ENCODE measurements at regions not wholly inside any gene's neighbourhood (a gene's known extent, or its start where the extent isn't known, plus 50 kb on each side); places are given as distances from the start of the nearest gene placed in this dataset.

GRCh38 chr14:28953973-28954372 lies 187.4 kb downstream of the FOXG1 start:
- Mint-ChIP-seq H3K27me3 (no peaks in the 10 kb centered on the region), H3K4me3 (no peak overlapping the region), H3K9me3 (ENCODE audit: insufficient read depth) (peaks cover 3% of the 10 kb centered on the region), H3K27ac (no peak overlapping the region), H3K4me1 (no peaks in the 10 kb centered on the region)
- Histone ChIP-seq H3K79me2 (ENCODE audit: control insufficient read depth, insufficient read depth, low read length) (no peaks in the 10 kb centered on the region), H3K27ac (ENCODE audit: low read length in 2 of 2) (no peak overlapping the region), H3K9ac (ENCODE audit: low read length) (no peak overlapping the region), H3K36me3 (replicated peaks in 1 of 2; ENCODE audit: control extremely low read depth in 1 of 2, control insufficient read depth in 1 of 2, extremely low read depth in 1 of 2, insufficient read depth in 2 of 2, low read length in 1 of 2) (no peaks in the 10 kb centered on the region), H3K4me2 (replicated peaks; ENCODE audit: low read depth, low read length, poor library complexity, severe bottlenecking) (no peak overlapping the region), H3K4me3 (ENCODE audit: control extremely low read depth in 1 of 5, extremely low read depth in 1 of 5, insufficient read depth in 1 of 5, low read depth in 2 of 5, low read length in 4 of 5) (no peak overlapping the region), H3K27me3 (replicated peaks in 1 of 4; ENCODE audit: control extremely low read depth in 1 of 4, control insufficient read depth in 3 of 4, insufficient read depth in 4 of 4, low read length in 3 of 4) (no peaks in the 10 kb centered on the region), H3K9me3 (ENCODE audit: control extremely low read depth in 1 of 3, control insufficient read depth in 2 of 3, insufficient read depth in 1 of 3, low read length in 2 of 3) (peaks cover 0 to 10% (median 1%) of the 10 kb centered on the region in 3 donors), H4K20me1 (ENCODE audit: control insufficient read depth, insufficient read depth, low read length, poor library complexity, severe bottlenecking) (no peaks in the 10 kb centered on the region), H2AFZ (ENCODE audit: insufficient read depth, low read depth, low read length, poor library complexity, severe bottlenecking) (no peak overlapping the region), H3K4me1 (ENCODE audit: control insufficient read depth in 2 of 2, insufficient read depth in 2 of 2, low read length in 2 of 2) (no peaks in the 10 kb centered on the region)
- intact Hi-C loops (cut with micrococcal nuclease) = no loop called here
- CTCF ChIA-PET = no interaction called here
- no peak for TF ChIP-seq EZH2 (IDR thresholded peaks at IDR 0.05; ENCODE audit: borderline replicate concordance, insufficient read depth, low read depth, low read length, poor library complexity, severe bottlenecking)
- TF ChIP-seq, protein P1, sequence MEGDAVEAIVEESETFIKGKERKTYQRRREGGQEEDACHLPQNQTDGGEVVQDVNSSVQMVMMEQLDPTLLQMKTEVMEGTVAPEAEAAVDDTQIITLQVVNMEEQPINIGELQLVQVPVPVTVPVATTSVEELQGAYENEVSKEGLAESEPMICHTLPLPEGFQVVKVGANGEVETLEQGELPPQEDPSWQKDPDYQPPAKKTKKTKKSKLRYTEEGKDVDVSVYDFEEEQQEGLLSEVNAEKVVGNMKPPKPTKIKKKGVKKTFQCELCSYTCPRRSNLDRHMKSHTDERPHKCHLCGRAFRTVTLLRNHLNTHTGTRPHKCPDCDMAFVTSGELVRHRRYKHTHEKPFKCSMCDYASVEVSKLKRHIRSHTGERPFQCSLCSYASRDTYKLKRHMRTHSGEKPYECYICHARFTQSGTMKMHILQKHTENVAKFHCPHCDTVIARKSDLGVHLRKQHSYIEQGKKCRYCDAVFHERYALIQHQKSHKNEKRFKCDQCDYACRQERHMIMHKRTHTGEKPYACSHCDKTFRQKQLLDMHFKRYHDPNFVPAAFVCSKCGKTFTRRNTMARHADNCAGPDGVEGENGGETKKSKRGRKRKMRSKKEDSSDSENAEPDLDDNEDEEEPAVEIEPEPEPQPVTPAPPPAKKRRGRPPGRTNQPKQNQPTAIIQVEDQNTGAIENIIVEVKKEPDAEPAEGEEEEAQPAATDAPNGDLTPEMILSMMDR (IDR thresholded peaks at IDR 0.05) = no peak
- ATAC-seq (ENCODE audit: low read depth) = no peak
- no CpG with 5 or more reads among the region's 2 CpGs for WGBS (ENCODE audit: insufficient coverage)
- POLR2A ChIA-PET = no interaction called here
- no peak for DNase-seq

- Mint-ChIP-seq H3K9me3 (ENCODE audit: insufficient read depth) (peaks cover 2% of the 10 kb centered on the region), H3K27ac (no peak overlapping the region), H3K4me1 (no peaks in the 10 kb centered on the region), H3K4me3 (no peak overlapping the region), H3K27me3 (no peaks in the 10 kb centered on the region)
- Histone ChIP-seq H2AFZ (ENCODE audit: insufficient read depth, low read depth, low read length, poor library complexity, severe bottlenecking) (no peak overlapping the region), H3K27me3 (replicated peaks in 1 of 4; ENCODE audit: control extremely low read depth in 1 of 4, control insufficient read depth in 3 of 4, insufficient read depth in 4 of 4, low read length in 3 of 4) (no peaks in the 10 kb centered on the region), H3K27ac (ENCODE audit: low read length in 2 of 2) (no peak overlapping the region), H4K20me1 (ENCODE audit: control insufficient read depth, insufficient read depth, low read length, poor library complexity, severe bottlenecking) (no peaks in the 10 kb centered on the region), H3K4me3 (ENCODE audit: control extremely low read depth in 1 of 5, extremely low read depth in 1 of 5, insufficient read depth in 1 of 5, low read depth in 2 of 5, low read length in 4 of 5) (no peak overlapping the region), H3K9ac (ENCODE audit: low read length) (no peak overlapping the region), H3K9me3 (ENCODE audit: control extremely low read depth in 1 of 3, control insufficient read depth in 2 of 3, insufficient read depth in 1 of 3, low read length in 2 of 3) (peaks cover 0 to 3% (median 0%) of the 10 kb centered on the region in 3 donors), H3K36me3 (replicated peaks in 1 of 2; ENCODE audit: control extremely low read depth in 1 of 2, control insufficient read depth in 1 of 2, extremely low read depth in 1 of 2, insufficient read depth in 2 of 2, low read length in 1 of 2) (no peaks in the 10 kb centered on the region), H3K79me2 (ENCODE audit: control insufficient read depth, insufficient read depth, low read length) (no peaks in the 10 kb centered on the region), H3K4me1 (ENCODE audit: control insufficient read depth in 2 of 2, insufficient read depth in 2 of 2, low read length in 2 of 2) (no peaks in the 10 kb centered on the region), H3K4me2 (replicated peaks; ENCODE audit: low read depth, low read length, poor library complexity, severe bottlenecking) (no peak overlapping the region)
- ATAC-seq (ENCODE audit: low read depth) (no peak), DNase-seq (no peak)
- no CpG with 5 or more reads among the region's 2 CpGs for whole genome bisulfite sequencing (ENCODE audit: insufficient coverage)
- intact Hi-C loops (cut with micrococcal nuclease) = no loop called here
- TF ChIP-seq, protein P1 (IDR thresholded peaks at IDR 0.05) = no peak
- TF ChIP-seq EZH2 (IDR thresholded peaks at IDR 0.05; ENCODE audit: borderline replicate concordance, insufficient read depth, low read depth, low read length, poor library complexity, severe bottlenecking) = no peak
- ChIA-PET POLR2A (no interaction called here), CTCF (no interaction called here)
These were observed 200.0 kb downstream of the FOXG1 start for GRCh38 chr14:28966416-28967233.

Measured in B cell (primary cell).